A673 (cell line): ENCODE measurements at regions not wholly inside any gene's neighbourhood (a gene's known extent, or its start where the extent isn't known, plus 50 kb on each side); places are given as distances from the start of the nearest gene placed in this dataset.
"Not testable (repeated sequence)": the region's sequence is repeated elsewhere in the genome, so short reads cannot be mapped to it uniquely, and the experiment has no call there.

Experiments used
- EZH2 ChIP-seq: fragments of 200-600 bp; sonication (generic); IDR thresholded peaks from 2 replicates; pipeline ENCODE4 v1.6.1; 2017; ENCODE audit warnings: borderline replicate concordance, low read depth, mild to moderate bottlenecking, mixed read lengths, antibody characterized with exemption, low read length; ENCODE audit not compliant: poor library complexity, severe bottlenecking
- TF ChIP-seq, protein P1 (sequence below): fragments of 300-800, 200-600 bp; sonication (generic); conservative IDR thresholded peaks from 2 replicates; pipeline ENCODE4 v1.5.1; 2017; ENCODE audit warnings: low read depth, mild to moderate bottlenecking, antibody characterized with exemption, low read length, moderate library complexity, mixed read lengths

DNA sequence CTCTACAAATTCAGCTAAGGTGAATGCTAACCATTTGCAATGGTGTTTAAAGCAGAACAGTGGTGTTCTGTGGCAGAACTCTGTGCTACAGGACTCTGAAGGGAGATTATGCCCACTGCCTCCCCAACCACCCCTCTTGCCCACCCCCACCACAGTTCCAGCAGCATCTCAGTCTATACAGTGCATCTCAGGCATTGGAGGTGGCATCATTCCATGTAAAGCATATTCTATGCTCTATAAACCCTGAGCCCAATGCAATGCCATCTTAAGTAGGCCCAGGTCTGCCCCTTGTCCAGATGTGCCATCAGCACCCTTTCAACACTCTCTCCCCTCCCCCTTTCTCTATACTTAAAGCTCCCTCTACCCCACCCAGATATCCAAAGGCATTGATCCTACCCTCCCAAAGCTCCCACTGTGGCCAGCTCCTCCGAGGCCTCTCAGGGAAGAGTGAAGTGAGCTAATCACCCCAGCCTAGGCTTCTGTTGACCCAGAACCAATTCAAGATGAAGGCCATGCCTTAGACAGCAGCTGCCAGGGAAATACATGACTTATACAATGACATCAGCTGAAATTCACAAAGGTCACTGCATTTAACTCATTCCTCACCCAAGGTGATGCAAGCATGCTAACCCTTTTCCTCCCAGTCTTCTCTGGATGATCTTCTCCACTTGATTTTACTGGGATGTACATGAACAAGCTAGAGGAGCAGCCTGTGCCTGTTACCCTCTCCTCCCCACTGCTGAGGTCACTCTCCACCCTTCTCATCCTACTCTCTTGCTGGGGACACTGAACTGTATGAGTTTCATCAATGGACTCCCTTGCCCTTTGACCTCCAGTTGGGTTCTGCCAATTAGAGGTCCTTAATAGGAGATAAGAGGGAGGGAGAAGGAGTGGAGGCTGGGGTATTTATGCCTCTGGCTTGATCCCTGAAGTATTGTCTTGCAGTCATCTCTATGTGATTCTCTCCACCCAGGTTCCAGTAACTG lies 353.9 kb downstream of the GOLGA6L6 start:
- TF ChIP-seq, protein P1, sequence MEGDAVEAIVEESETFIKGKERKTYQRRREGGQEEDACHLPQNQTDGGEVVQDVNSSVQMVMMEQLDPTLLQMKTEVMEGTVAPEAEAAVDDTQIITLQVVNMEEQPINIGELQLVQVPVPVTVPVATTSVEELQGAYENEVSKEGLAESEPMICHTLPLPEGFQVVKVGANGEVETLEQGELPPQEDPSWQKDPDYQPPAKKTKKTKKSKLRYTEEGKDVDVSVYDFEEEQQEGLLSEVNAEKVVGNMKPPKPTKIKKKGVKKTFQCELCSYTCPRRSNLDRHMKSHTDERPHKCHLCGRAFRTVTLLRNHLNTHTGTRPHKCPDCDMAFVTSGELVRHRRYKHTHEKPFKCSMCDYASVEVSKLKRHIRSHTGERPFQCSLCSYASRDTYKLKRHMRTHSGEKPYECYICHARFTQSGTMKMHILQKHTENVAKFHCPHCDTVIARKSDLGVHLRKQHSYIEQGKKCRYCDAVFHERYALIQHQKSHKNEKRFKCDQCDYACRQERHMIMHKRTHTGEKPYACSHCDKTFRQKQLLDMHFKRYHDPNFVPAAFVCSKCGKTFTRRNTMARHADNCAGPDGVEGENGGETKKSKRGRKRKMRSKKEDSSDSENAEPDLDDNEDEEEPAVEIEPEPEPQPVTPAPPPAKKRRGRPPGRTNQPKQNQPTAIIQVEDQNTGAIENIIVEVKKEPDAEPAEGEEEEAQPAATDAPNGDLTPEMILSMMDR: not testable (repeated sequence)
- not testable (repeated sequence) for TF ChIP-seq EZH2
